Panc1 (cell line): ENCODE measurements at regions not wholly inside any gene's neighbourhood (a gene's known extent, or its start where the extent isn't known, plus 50 kb on each side); places are given as distances from the start of the nearest gene placed in this dataset.

Experiments
- ATAC-seq: fragments of 200-7000 bp; cut with Tn5 transposase; 2 replicates; pipeline ENCODE4 v1.9.1; 2020; ENCODE audit warnings: mild to moderate bottlenecking, moderate library complexity
- BruUV-seq: library from RNA; stranded (reverse); fragments of 400-500 nt; replicated peaks from 2 replicates; lab custom pipeline; 2021; lab: Mats Ljungman, UMichigan
- CTCF ChIA-PET: fragments of 300-600 bp; sonication (Branson Sonifier 250); formaldehyde crosslinking; loops from one replicate; lab custom pipeline; 2022; ENCODE audit warnings: antibody characterized with exemption; lab: Charles Lee
- POLR2A ChIA-PET: fragments of 300-600 bp; sonication (Branson Sonifier 250); formaldehyde crosslinking; loops from one replicate; lab custom pipeline; 2022; ENCODE audit warnings: antibody characterized with exemption; lab: Charles Lee
- DNase-seq: peaks from one replicate; pipeline ENCODE4 v3.0.0-alpha.2; 2010; ENCODE audit warnings: low read depth, low spot score
- H3K27ac ChIP-seq: 2 replicates; pipeline ENCODE4 v1.5.1; 2011; ENCODE audit warnings: mild to moderate bottlenecking, low read length, inconsistent platforms
- H3K27me3 ChIP-seq: fragments of 200-500 bp; sonication (Bioruptor generic); 2 replicates; pipeline ENCODE4 v1.6.0; 2014; ENCODE audit warnings: low read length, inconsistent platforms; ENCODE audit not compliant: control insufficient read depth, insufficient read depth
- H3K36me3 ChIP-seq: fragments of 200-500 bp; sonication (Bioruptor generic); 2 replicates; pipeline ENCODE4 v1.5.1; 2014; ENCODE audit warnings: inconsistent platforms, mild to moderate bottlenecking, low read length, moderate library complexity; ENCODE audit not compliant: control insufficient read depth, insufficient read depth
- H3K4me1 ChIP-seq: 2 replicates; pipeline ENCODE4 v1.5.1; 2011; ENCODE audit warnings: inconsistent platforms, mild to moderate bottlenecking, low read length, moderate library complexity; ENCODE audit not compliant: control insufficient read depth, insufficient read depth
- H3K4me3 ChIP-seq, 2 experiments: 2 replicates each; pipeline ENCODE4 v1.5.1; 2011 to 2012; ENCODE audit warnings: low read depth in 2 of 2, low read length in 2 of 2, mild to moderate bottlenecking in 2 of 2, inconsistent platforms in 1 of 2, moderate library complexity in 1 of 2
- H3K9me3 ChIP-seq: fragments of 200-500 bp; sonication (Bioruptor generic); 2 replicates; pipeline ENCODE4 v1.5.1; 2014; ENCODE audit warnings: low read depth, mild to moderate bottlenecking, inconsistent platforms, low read length, moderate library complexity; ENCODE audit not compliant: control insufficient read depth, insufficient read depth
- POLR2AphosphoS5 ChIP-seq: IDR thresholded peaks from 2 replicates; pipeline ENCODE4 v1.6.1; 2012; ENCODE audit warnings: mild to moderate bottlenecking, low read depth, low read length, moderate library complexity
- REST ChIP-seq, 2 experiments: IDR thresholded peaks; 2 replicates each; pipeline ENCODE4 v1.6.1; 2011 to 2012; ENCODE audit warnings: low read depth in 2 of 2, control low read depth in 1 of 2, low read length in 1 of 2, mild to moderate bottlenecking in 1 of 2, moderate library complexity in 1 of 2; ENCODE audit not compliant: insufficient read depth in 1 of 2
- SIN3A ChIP-seq: IDR thresholded peaks from 2 replicates; pipeline ENCODE4 v1.6.1; 2012; ENCODE audit warnings: low read depth, mild to moderate bottlenecking, low read length, moderate library complexity, borderline replicate concordance; ENCODE audit not compliant: insufficient read depth
- TCF7L2 ChIP-seq: IDR thresholded peaks from 2 replicates; pipeline ENCODE4 v1.6.1; 2011; ENCODE audit warnings: mild to moderate bottlenecking, low read depth, low read length, inconsistent platforms
- in situ Hi-C: cut with HindIII; loops from 2 replicates; pipeline ENCODE4 v1.10.0; 2016; ENCODE audit warnings: low sequenced_read_pairs, low pct_unique_long_range_greater_than_20kb
- intact Hi-C: fragments of 100-400 bp; cut with micrococcal nuclease; formaldehyde crosslinking; loops from one replicate; pipeline ENCODE4 v1.10.0; 2022; ENCODE audit not compliant: unreplicated experiment
- TF ChIP-seq, protein P1 (sequence below): fragments of 450-650 bp; IDR thresholded peaks from 2 replicates; pipeline ENCODE4 v1.5.1; 2017; ENCODE audit warnings: mild to moderate bottlenecking

- Histone ChIP-seq H3K27ac (no peak overlapping the region), H3K27me3 (no peaks in the 10 kb centered on the region), H3K9me3 (no peaks in the 10 kb centered on the region), H3K4me3 (no peak overlapping the region), H3K4me1 (no peaks in the 10 kb centered on the region), H3K36me3 (no peaks in the 10 kb centered on the region)
- in situ Hi-C loops (no loop called here), intact Hi-C loops (no loop called here)
- DNase-seq (no peak), ATAC-seq (no peak)
- BruUV-seq = no TSS peak
- TF ChIP-seq, protein P1, sequence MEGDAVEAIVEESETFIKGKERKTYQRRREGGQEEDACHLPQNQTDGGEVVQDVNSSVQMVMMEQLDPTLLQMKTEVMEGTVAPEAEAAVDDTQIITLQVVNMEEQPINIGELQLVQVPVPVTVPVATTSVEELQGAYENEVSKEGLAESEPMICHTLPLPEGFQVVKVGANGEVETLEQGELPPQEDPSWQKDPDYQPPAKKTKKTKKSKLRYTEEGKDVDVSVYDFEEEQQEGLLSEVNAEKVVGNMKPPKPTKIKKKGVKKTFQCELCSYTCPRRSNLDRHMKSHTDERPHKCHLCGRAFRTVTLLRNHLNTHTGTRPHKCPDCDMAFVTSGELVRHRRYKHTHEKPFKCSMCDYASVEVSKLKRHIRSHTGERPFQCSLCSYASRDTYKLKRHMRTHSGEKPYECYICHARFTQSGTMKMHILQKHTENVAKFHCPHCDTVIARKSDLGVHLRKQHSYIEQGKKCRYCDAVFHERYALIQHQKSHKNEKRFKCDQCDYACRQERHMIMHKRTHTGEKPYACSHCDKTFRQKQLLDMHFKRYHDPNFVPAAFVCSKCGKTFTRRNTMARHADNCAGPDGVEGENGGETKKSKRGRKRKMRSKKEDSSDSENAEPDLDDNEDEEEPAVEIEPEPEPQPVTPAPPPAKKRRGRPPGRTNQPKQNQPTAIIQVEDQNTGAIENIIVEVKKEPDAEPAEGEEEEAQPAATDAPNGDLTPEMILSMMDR = no peak
- no peak for TF ChIP-seq TCF7L2
- no peak for TF ChIP-seq SIN3A
- no peak for TF ChIP-seq REST (IDR thresholded peaks at IDR 0.05; ENCODE audit: insufficient read depth in 1 of 2, low read depth in 2 of 2, low read length in 1 of 2)
- TF ChIP-seq POLR2AphosphoS5 = no peak
- ChIA-PET POLR2A (no interaction called here), CTCF (no interaction called here)
These were observed 794.3 kb downstream of the NR2F2 start for GRCh38 chr15:97124790-97125189.

GRCh38 chr15:97126553-97127233 is 796.2 kb downstream of the NR2F2 start:
- ChIA-PET CTCF (no interaction called here), POLR2A (no interaction called here)
- DNase-seq (no peak), ATAC-seq (no peak)
- intact Hi-C loops (no loop called here), in situ Hi-C loops (no loop called here)
- BruUV-seq = no TSS peak
- H3K4me3 ChIP-seq = no peak overlapping the region
- no peak overlapping the region for H3K27ac ChIP-seq
- no peaks in the 10 kb centered on the region for H3K4me1 ChIP-seq
- TF ChIP-seq POLR2AphosphoS5 (no peak), REST (IDR thresholded peaks at IDR 0.05; ENCODE audit: insufficient read depth in 1 of 2, low read depth in 2 of 2, low read length in 1 of 2) (no peak), TCF7L2 (no peak), SIN3A (no peak)
- TF ChIP-seq, protein P1 = no peak
- no peaks in the 10 kb centered on the region for H3K36me3 ChIP-seq
- no peaks in the 10 kb centered on the region for H3K9me3 ChIP-seq
- no peaks in the 10 kb centered on the region for H3K27me3 ChIP-seq
